ENCODE measurements at regions not wholly inside any gene's neighbourhood (a gene's known extent, or its start where the extent isn't known, plus 50 kb on each side); places are given as distances from the start of the nearest gene placed in this dataset.

- H3K4me2 ChIP-seq (ENCODE audit: low read length) = no peak overlapping the region
- no peaks in the 10 kb centered on the region for H3K9me3 ChIP-seq (ENCODE audit: low read length)
- H3K36me3 ChIP-seq (ENCODE audit: insufficient read depth, low read length) = no peaks in the 10 kb centered on the region
- no peak overlapping the region for H3K9ac ChIP-seq (ENCODE audit: low read length)
- no peaks in the 10 kb centered on the region for H3K27me3 ChIP-seq (ENCODE audit: insufficient read depth, low read length)
- H3K79me2 ChIP-seq (ENCODE audit: insufficient read depth, low read length) = no peaks in the 10 kb centered on the region
- no peaks in the 10 kb centered on the region for H3K9me2 ChIP-seq (ENCODE audit: low read depth, low read length)
- H3K27ac ChIP-seq (ENCODE audit: low read depth, low read length, poor library complexity, severe bottlenecking) = no peak overlapping the region
- no peak for TF ChIP-seq EZH2 (IDR thresholded peaks at IDR 0.05; ENCODE audit: borderline replicate concordance, low read length)
- no peak for TF ChIP-seq CTCF (IDR thresholded peaks at IDR 0.05; ENCODE audit: low read length)
- no peak overlapping the region for H2AFZ ChIP-seq (ENCODE audit: low read length)
- H3K4me1 ChIP-seq (ENCODE audit: insufficient read depth, low read length, severe bottlenecking) = no peaks in the 10 kb centered on the region
- no peak overlapping the region for H3K4me3 ChIP-seq (ENCODE audit: low read depth, low read length, poor library complexity, severe bottlenecking)
- no peaks in the 10 kb centered on the region for H3F3A ChIP-seq (ENCODE audit: insufficient read depth, low read length)
- H4K20me1 ChIP-seq (ENCODE audit: insufficient read depth, low read length) = no peaks in the 10 kb centered on the region
These were observed 218.1 kb upstream of the FOXP2 start for GRCh38 chr7:114196517-114196916.

- Histone ChIP-seq H3K79me2 (ENCODE audit: insufficient read depth, low read length) (no peaks in the 10 kb centered on the region), H3K9me3 (ENCODE audit: low read length) (no peaks in the 10 kb centered on the region), H4K20me1 (ENCODE audit: insufficient read depth, low read length) (no peaks in the 10 kb centered on the region), H3F3A (ENCODE audit: insufficient read depth, low read length) (no peaks in the 10 kb centered on the region), H3K9me2 (ENCODE audit: low read depth, low read length) (no peaks in the 10 kb centered on the region), H3K36me3 (ENCODE audit: insufficient read depth, low read length) (no peaks in the 10 kb centered on the region), H3K9ac (ENCODE audit: low read length) (no peak overlapping the region), H3K27ac (ENCODE audit: low read depth, low read length, poor library complexity, severe bottlenecking) (no peak overlapping the region), H3K27me3 (ENCODE audit: insufficient read depth, low read length) (no peaks in the 10 kb centered on the region), H3K4me2 (ENCODE audit: low read length) (no peak overlapping the region), H3K4me3 (ENCODE audit: low read depth, low read length, poor library complexity, severe bottlenecking) (no peak overlapping the region), H2AFZ (ENCODE audit: low read length) (no peak overlapping the region), H3K4me1 (ENCODE audit: insufficient read depth, low read length, severe bottlenecking) (no peaks in the 10 kb centered on the region)
- no peak for TF ChIP-seq CTCF (IDR thresholded peaks at IDR 0.05; ENCODE audit: low read length)
- TF ChIP-seq EZH2 (IDR thresholded peaks at IDR 0.05; ENCODE audit: borderline replicate concordance, low read length) = no peak
These were observed 224.2 kb upstream of the FOXP2 start for GRCh38 chr7:114190387-114190786.

GRCh38 chr7:114183311-114184088 lies 231.1 kb upstream of the FOXP2 start:
- Histone ChIP-seq H2AFZ (ENCODE audit: low read length) (no peak overlapping the region), H3K4me2 (ENCODE audit: low read length) (no peak overlapping the region), H3F3A (ENCODE audit: insufficient read depth, low read length) (no peaks in the 10 kb centered on the region), H3K9me3 (ENCODE audit: low read length) (no peaks in the 10 kb centered on the region), H3K79me2 (ENCODE audit: insufficient read depth, low read length) (no peaks in the 10 kb centered on the region), H3K9me2 (ENCODE audit: low read depth, low read length) (0 out of 2 replicates have a peak, but pooled peaks cover 2% of the 10 kb centered on the region), H3K9ac (ENCODE audit: low read length) (no peak overlapping the region), H3K36me3 (ENCODE audit: insufficient read depth, low read length) (no peaks in the 10 kb centered on the region), H3K27ac (ENCODE audit: low read depth, low read length, poor library complexity, severe bottlenecking) (no peak overlapping the region), H4K20me1 (ENCODE audit: insufficient read depth, low read length) (no peaks in the 10 kb centered on the region), H3K4me3 (ENCODE audit: low read depth, low read length, poor library complexity, severe bottlenecking) (no peak overlapping the region), H3K4me1 (ENCODE audit: insufficient read depth, low read length, severe bottlenecking) (no peaks in the 10 kb centered on the region), H3K27me3 (ENCODE audit: insufficient read depth, low read length) (no peaks in the 10 kb centered on the region)
- TF ChIP-seq EZH2 (IDR thresholded peaks at IDR 0.05; ENCODE audit: borderline replicate concordance, low read length) (no peak), CTCF (IDR thresholded peaks at IDR 0.05; ENCODE audit: low read length) (no peak)
